ENCODE measurements at regions not wholly inside any gene's neighbourhood (a gene's known extent, or its start where the extent isn't known, plus 50 kb on each side); places are given as distances from the start of the nearest gene placed in this dataset.
A peak's percentile ranks its signal among the peaks of the same experiment; 100 is the strongest.

- intact Hi-C loops (cut with DNase I), result no loop called here
- ATAC-seq, result no peak
- no peak for DNase-seq (ENCODE audit: low spot score)
Observed at GRCh38 chr2:237259201-237259600, 154.8 kb downstream of the COL6A3 start.

- DNase-seq (ENCODE audit: low spot score) (no peak), ATAC-seq (no peak)
- intact Hi-C loops (cut with DNase I), result no loop called here
Observed at GRCh38 chr2:237260039-237260620, 153.8 kb downstream of the COL6A3 start.

- intact Hi-C loops (cut with DNase I), result no loop called here
- ATAC-seq (no peak), DNase-seq (ENCODE audit: low spot score) (no peak)
Observed at GRCh38 chr2:237260686-237261085, 153.3 kb downstream of the COL6A3 start.

GRCh38 chr2:237261327-237261726, 152.6 kb downstream of the COL6A3 start:
- intact Hi-C loops (cut with DNase I), result no loop called here
- DNase-seq (ENCODE audit: low spot score) (no peak), ATAC-seq (no peak)

GRCh38 chr2:237262838-237263771, 150.9 kb downstream of the COL6A3 start:
- ATAC-seq, result peak; percentile 83
- DNase-seq (ENCODE audit: low spot score), result no peak

GRCh38 chr2:237264480-237265219, 149.3 kb downstream of the COL6A3 start:
- DNase-seq (ENCODE audit: low spot score), result no peak
- no peak for ATAC-seq
- intact Hi-C loops (cut with DNase I), result no loop called here

More at GRCh38 chr2:237262838-237263771, 150.9 kb downstream of the COL6A3 start:
- intact Hi-C loops (cut with DNase I), result no loop called here

GRCh38 chr2:237268004-237268708, 145.8 kb downstream of the COL6A3 start:
- intact Hi-C loops (cut with DNase I), result no loop called here
- DNase-seq (ENCODE audit: low spot score) (no peak), ATAC-seq (peak; percentile 66)

GRCh38 chr2:237269138-237269875, 144.7 kb downstream of the COL6A3 start:
- DNase-seq (ENCODE audit: low spot score) (no peak), ATAC-seq (no peak)
- intact Hi-C loops (cut with DNase I), result no loop called here

- no peak for DNase-seq (ENCODE audit: low spot score)
- intact Hi-C loops (cut with DNase I), result no loop called here
- no peak for ATAC-seq
Observed at GRCh38 chr2:237270520-237270919, 143.4 kb downstream of the COL6A3 start.

- DNase-seq (ENCODE audit: low spot score) (no peak), ATAC-seq (no peak)
- intact Hi-C loops (cut with DNase I), result no loop called here
Observed at GRCh38 chr2:237271698-237272652, 142.0 kb downstream of the COL6A3 start.

Measured in sciatic nerve (tissue), 2 donors.